GM19351 (cell line): ENCODE measurements at regions not wholly inside any gene's neighbourhood (a gene's known extent, or its start where the extent isn't known, plus 50 kb on each side); places are given as distances from the start of the nearest gene placed in this dataset.

Source experiments
- ATAC-seq: cut with Tn5 transposase; IDR thresholded peaks from one replicate; pipeline ENCODE4 v1.9.1; 2021; ENCODE audit warnings: mild to moderate bottlenecking, moderate library complexity; ENCODE audit not compliant: unreplicated experiment

GRCh38 chr11:122323754-122324421 is 207.9 kb upstream of the BLID start:
- ATAC-seq = no peak

- ATAC-seq = no peak
Measured at GRCh38 chr11:122322329-122322728, 206.3 kb upstream of the BLID start.

- ATAC-seq = no peak
Measured at GRCh38 chr11:122320671-122321070, 204.7 kb upstream of the BLID start.

- no peak for ATAC-seq
Measured at GRCh38 chr11:122319691-122320620, 203.9 kb upstream of the BLID start.

- no peak for ATAC-seq
Measured at GRCh38 chr11:122319085-122319484, 203.1 kb upstream of the BLID start.

- no peak for ATAC-seq
Measured at GRCh38 chr11:122317305-122317704, 201.3 kb upstream of the BLID start.

DNA sequence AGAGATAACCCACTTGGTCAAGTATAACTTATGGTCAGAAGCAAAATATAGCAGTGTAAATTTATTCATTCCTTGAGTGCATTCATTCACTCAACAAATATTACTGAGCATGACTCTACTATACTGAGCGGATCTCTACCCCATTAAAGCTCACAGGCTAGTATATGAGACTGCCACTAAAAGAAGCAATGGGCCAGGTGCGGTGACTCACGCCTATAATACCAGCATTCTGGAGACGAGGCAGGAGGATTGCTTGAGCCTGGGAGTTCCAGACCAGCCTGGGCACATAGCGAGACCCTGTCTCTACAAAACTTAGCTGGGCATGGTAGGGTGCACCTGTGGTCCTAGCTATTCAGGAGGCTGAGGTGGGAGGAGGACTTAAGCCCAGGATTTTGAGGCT is 197.6 kb upstream of the BLID start:
- ATAC-seq = no peak

DNA sequence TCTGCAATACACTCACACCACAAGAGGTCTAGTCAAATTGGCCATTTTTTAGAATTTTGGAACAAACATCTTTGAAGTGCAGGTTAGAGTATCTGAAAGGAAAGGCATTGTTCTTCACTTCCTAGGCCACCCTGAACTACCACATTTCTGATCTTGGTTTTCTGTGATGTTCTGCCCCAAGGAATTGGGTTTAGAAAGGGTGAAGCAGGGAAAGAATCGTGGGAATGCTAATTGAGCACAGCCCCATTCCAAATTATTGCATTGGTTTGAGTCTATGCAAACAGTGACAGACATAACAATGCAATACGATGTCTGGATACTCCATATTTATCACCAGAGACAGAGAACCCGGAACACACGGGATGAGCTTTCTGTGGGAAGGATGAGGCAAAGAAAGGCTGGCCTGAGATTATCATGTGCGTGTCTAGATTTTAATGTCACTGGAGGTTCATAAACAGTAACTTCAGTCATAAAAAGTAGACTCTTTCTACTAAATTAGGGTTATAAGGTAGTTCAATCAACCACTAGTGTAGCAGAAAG is 195.3 kb upstream of the BLID start:
- no peak for ATAC-seq

- ATAC-seq = no peak
Measured at GRCh38 chr11:122310766-122311165, 194.8 kb upstream of the BLID start.

- no peak for ATAC-seq
Measured at GRCh38 chr11:122309262-122309925, 193.4 kb upstream of the BLID start.

DNA sequence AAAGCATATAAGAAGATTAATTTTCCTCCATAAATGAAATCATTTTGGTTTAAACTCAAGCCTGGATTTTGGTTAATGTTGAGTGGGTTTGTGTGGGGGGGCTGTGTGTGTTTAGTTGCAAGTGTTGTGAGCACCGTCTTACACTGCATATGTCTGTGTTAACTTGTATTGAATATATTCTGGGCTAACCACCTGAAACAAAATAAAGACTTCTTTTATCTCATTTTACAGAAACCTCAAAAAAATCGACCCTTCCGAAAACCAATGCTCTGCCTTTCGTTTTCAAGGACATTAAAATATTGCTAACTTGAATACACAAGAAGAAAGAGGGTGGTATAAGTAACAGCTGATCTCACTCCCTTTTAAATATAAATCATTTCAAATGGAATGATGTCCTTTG is 192.2 kb upstream of the BLID start:
- no peak for ATAC-seq

DNA sequence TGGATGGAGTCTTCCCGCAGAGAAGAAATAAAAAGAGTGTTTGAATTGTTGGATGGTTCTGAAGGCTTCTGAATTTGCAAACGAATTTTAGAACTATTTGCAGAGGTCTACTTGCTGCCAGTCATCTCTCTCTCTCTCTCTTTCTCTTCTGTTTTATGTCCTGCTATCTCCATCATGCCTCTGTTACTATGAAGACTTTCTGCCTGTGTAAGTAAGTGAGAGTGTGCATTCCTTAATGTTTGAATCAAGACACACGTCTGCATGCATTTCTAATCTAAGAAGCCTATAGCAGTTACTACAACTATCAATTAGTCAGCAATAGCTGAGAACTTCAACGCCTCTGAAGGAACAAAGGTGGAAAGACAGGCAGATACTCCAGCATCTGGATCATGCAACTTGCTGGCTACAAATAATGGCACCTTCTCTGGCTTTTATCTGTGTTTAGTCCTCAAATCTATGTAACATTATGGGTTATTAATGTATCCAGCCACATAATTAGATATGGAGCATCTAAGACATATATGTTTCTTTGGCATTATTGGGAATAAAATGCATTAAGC is 191.5 kb upstream of the BLID start:
- ATAC-seq = no peak

GRCh38 chr11:122306831-122307391 is 190.9 kb upstream of the BLID start:
- no peak for ATAC-seq

GRCh38 chr11:122305426-122306320 is 189.7 kb upstream of the BLID start:
- no peak for ATAC-seq

- no peak for ATAC-seq
Measured at GRCh38 chr11:122304973-122305372, 189.0 kb upstream of the BLID start.

DNA sequence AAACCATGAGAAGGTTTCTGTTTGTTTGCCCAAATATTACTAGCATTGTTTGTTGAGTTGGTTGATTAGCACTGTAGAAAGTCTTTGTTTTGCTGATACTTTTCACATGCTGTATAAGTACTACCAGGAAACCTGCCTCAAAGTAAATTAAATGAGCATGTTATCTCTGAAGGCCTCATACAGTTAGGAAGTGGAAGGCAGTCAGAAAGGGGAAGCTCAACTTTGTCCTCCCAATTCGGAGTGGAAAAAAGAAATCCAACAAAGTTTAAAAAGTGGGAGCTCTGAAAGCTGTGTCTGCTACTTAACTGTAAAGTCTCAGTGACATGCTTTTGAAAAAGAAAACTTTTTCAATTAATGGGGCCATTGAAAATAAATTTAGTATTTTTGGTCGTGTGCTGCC is 188.3 kb upstream of the BLID start:
- ATAC-seq = no peak

- ATAC-seq = no peak
Measured at GRCh38 chr11:122294041-122294440, 178.0 kb upstream of the BLID start.

GRCh38 chr11:122293296-122294023 is 177.4 kb upstream of the BLID start:
- ATAC-seq = no peak

DNA sequence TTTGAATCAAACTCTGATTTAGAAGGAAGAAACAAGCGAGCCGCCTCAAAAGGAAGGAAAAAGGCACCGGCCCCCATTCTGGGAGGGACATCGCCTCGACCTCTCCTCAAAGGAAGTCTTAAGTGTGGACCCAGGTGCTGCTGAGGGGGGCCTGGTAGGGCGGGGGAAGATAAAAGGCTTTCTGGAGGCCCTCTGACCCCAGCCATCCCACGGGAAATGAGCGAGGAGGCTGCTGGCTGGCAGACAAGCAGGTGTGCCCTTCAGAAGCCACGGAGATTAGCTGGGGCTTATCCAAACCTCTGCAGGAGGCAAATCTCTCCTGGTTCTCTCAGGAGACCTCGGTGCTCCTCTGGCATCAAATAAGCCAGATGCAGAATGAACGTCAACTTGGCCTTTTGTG is 171.4 kb upstream of the BLID start:
- no peak for ATAC-seq
